ENCODE measurements at regions not wholly inside any gene's neighbourhood (a gene's known extent, or its start where the extent isn't known, plus 50 kb on each side); places are given as distances from the start of the nearest gene placed in this dataset.

GRCh38 chr2:9095226-9095625, 91.7 kb upstream of the MBOAT2 start:
- TF ChIP-seq CTCF (conservative IDR thresholded peaks at IDR 0.05; ENCODE audit: low read depth, low read length) (no peak), EZH2 (IDR thresholded peaks at IDR 0.05; ENCODE audit: borderline replicate concordance, low read depth, low read length, poor library complexity, severe bottlenecking) (no peak)
